GM13977 (cell line): ENCODE measurements at regions not wholly inside any gene's neighbourhood (a gene's known extent, or its start where the extent isn't known, plus 50 kb on each side); places are given as distances from the start of the nearest gene placed in this dataset.

Experiments
- DNase-seq: peaks from one replicate; pipeline ENCODE4 v3.0.0; 2012; ENCODE audit warnings: low spot score
- in situ Hi-C: fragments of 300-500 bp; cut with MboI; formaldehyde crosslinking; loops from one replicate; pipeline ENCODE4 v1.12.0; 2022; ENCODE audit warnings: low sequenced_read_pairs, low pct_unique_long_range_greater_than_20kb, mixed read lengths, inconsistent platforms; ENCODE audit not compliant: unreplicated experiment
- TF ChIP-seq, protein P1 (sequence below): IDR thresholded peaks from 2 replicates; pipeline ENCODE4 v1.5.1; 2012; ENCODE audit warnings: mild to moderate bottlenecking, control low read depth; ENCODE audit not compliant: insufficient read depth; ENCODE audit errors: extremely low read depth, missing control alignments

GRCh38 chr3:99534951-99535704, 103.3 kb upstream of the COL8A1 start:
- TF ChIP-seq, protein P1, sequence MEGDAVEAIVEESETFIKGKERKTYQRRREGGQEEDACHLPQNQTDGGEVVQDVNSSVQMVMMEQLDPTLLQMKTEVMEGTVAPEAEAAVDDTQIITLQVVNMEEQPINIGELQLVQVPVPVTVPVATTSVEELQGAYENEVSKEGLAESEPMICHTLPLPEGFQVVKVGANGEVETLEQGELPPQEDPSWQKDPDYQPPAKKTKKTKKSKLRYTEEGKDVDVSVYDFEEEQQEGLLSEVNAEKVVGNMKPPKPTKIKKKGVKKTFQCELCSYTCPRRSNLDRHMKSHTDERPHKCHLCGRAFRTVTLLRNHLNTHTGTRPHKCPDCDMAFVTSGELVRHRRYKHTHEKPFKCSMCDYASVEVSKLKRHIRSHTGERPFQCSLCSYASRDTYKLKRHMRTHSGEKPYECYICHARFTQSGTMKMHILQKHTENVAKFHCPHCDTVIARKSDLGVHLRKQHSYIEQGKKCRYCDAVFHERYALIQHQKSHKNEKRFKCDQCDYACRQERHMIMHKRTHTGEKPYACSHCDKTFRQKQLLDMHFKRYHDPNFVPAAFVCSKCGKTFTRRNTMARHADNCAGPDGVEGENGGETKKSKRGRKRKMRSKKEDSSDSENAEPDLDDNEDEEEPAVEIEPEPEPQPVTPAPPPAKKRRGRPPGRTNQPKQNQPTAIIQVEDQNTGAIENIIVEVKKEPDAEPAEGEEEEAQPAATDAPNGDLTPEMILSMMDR, result no peak
- in situ Hi-C loops, result no loop called here
- no peak for DNase-seq

DNA sequence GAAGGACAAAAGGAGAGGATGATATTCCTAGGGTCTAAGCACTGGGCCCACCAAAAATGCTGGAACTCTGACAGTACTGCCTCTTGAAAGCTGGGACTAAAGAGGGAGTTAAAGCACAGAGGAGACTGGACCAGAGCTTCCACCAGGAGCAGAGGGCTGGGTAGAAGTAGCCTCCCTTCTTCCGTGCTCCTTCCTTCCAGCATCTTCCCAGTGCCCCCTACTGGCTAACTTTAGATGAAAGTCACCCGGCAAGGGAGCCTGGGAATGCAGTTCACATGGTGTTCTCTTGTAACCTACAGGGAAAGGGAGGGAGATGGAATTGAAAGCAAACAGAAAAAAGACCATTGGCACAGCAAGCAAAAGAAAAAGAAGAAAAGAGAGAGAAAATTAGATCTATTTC, 106.1 kb upstream of the COL8A1 start:
- in situ Hi-C loops, result no loop called here
- TF ChIP-seq, protein P1, result peak; percentile 75
- DNase-seq, result peak; percentile 11

GRCh38 chr3:99529265-99529664, 109.1 kb upstream of the COL8A1 start:
- in situ Hi-C loops, result no loop called here
- TF ChIP-seq, protein P1, result no peak
- no peak for DNase-seq

GRCh38 chr3:99526921-99527320, 111.5 kb upstream of the COL8A1 start:
- DNase-seq, result no peak
- in situ Hi-C loops, result no loop called here
- TF ChIP-seq, protein P1, result no peak

DNA sequence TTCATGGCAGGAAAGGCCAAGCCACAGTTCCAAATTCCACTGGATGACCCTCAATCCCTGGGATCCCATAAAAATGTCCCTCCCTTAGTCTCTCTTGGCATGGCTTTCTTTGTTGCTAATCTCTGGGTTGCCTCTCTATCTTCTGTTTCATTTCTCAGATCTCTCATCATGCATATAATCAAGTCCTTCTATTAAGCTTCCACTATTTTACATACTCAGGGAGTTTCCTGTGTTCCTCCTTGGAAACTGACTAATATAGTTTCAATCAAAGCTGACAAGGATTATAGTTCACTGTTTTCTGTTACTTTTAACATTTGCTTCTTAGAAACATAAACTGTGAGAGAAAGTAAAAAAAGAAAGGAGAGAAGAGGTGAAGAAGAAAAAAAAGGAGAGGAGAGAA, 113.8 kb upstream of the COL8A1 start:
- in situ Hi-C loops, result no loop called here
- TF ChIP-seq, protein P1, result no peak

DNA sequence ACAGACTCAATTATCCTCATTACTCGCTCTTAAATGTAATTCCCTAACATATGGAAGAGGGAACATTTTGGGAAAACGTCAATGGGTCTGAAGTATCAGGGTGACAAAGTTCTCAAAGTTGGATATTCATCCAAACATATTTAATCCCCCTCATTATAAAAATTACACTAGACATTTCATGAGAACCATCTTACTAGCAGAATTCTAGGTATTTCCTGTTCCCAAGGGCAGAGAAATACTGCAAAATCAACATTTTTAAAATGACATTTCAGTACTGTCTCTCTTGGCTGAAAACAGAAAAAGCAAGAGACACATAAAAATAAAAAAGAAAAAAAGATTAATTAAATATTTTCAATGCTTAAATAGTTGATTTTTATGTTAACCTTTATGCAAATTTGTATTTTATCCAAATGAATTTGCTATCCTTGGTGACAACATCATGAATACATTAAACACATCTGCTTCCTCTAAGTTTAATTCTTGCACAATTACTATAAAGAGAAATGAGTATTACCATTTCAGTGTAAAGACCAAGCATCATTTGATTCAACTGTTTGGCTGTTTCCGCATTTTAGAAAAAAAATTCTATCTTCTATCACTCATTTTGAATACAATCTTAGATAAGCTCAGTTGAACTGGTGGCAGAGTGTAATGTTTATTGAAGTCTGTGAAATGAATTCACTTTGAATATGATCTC, 114.8 kb upstream of the COL8A1 start:
- TF ChIP-seq, protein P1, result no peak
- in situ Hi-C loops, result no loop called here

More for the DNA sequence above, 113.8 kb upstream of the COL8A1 start:
- no peak for DNase-seq

More for the DNA sequence above, 114.8 kb upstream of the COL8A1 start:
- DNase-seq, result no peak
